K562 (cell line): ENCODE measurements at regions not wholly inside any gene's neighbourhood (a gene's known extent, or its start where the extent isn't known, plus 50 kb on each side); places are given as distances from the start of the nearest gene placed in this dataset.

Source experiments
- ATAC-seq: fragments of 200-7000 bp; cut with Tn5 transposase; 3 replicates; pipeline ENCODE4 v1.9.1; 2020; ENCODE audit warnings: moderate library complexity
- BruUV-seq: library from RNA; stranded (reverse); fragments of 400-500 nt; replicated peaks from 2 replicates; lab custom pipeline; 2021; lab: Mats Ljungman, UMichigan
- CTCF ChIA-PET: fragments of 300-600 bp; formaldehyde crosslinking; extraction: SDS; loops from one replicate; lab custom pipeline; 2021; ENCODE audit warnings: low intra/inter-chr PET ratio; lab: Yijun Ruan, JAX
- POLR2A ChIA-PET: fragments of 300-600, 350-650 bp; sonication (Branson Sonifier 250); formaldehyde crosslinking; extraction: SDS; loops from one replicate; lab custom pipeline; 2021; ENCODE audit warnings: antibody characterized with exemption, inconsistent platforms; lab: Yijun Ruan, JAX
- DNase-seq, 4 experiments: peaks; one replicate each; pipeline versions ENCODE4 v3.0.0 to v3.0.0-alpha.2; 2011 to 2018; ENCODE audit warnings: low spot score in 3 of 4, mixed read lengths in 3 of 4; ENCODE audit errors: extremely low read depth in 1 of 4
- FAIRE-seq: peaks from 2 replicates; lab custom pipeline; 2011; peaks lifted over from hg19 to GRCh38; lab: Jason Lieb, UNC
- H2AFZ ChIP-seq: 2 replicates; pipeline ENCODE4 v1.6.0; 2011; ENCODE audit warnings: low read depth, low read length, control low read depth, inconsistent platforms
- H3K27ac ChIP-seq: fragments of 200-600 bp; 3 replicates; pipeline ENCODE4 v1.8.0; 2011; ENCODE audit warnings: low read depth, mild to moderate bottlenecking, control low read depth, inconsistent platforms, low read length, moderate library complexity, mixed read lengths; ENCODE audit errors: extremely low read depth
- H3K27me3 ChIP-seq, 2 experiments: fragments of 300-600 bp in 1 of 2; 2 replicates in 1 of 2; 3 replicates in 1 of 2; pipeline versions ENCODE4 v1.6.0 to v1.8.0; 2011; ENCODE audit warnings: inconsistent platforms in 2 of 2, low read length in 2 of 2, mild to moderate bottlenecking in 1 of 2, mixed read lengths in 1 of 2, moderate library complexity in 1 of 2; ENCODE audit not compliant: control insufficient read depth in 2 of 2, insufficient read depth in 2 of 2
- H3K36me3 ChIP-seq: fragments of 300-600 bp; 3 replicates; pipeline ENCODE4 v1.8.0; 2011; ENCODE audit warnings: mild to moderate bottlenecking, low read length, inconsistent platforms; ENCODE audit not compliant: control insufficient read depth, insufficient read depth
- H3K4me1 ChIP-seq, 2 experiments: fragments of 200-600 bp in 1 of 2; replicated peaks in 1 of 2; 2 replicates in 1 of 2; 3 replicates in 1 of 2; pipeline versions ENCODE4 v1.5.1 to v1.8.0; 2011; ENCODE audit warnings: inconsistent platforms in 2 of 2, low read length in 2 of 2, mild to moderate bottlenecking in 1 of 2, mixed read lengths in 1 of 2, moderate library complexity in 1 of 2; ENCODE audit not compliant: control insufficient read depth in 2 of 2, insufficient read depth in 2 of 2
- H3K4me2 ChIP-seq: 2 replicates; pipeline ENCODE4 v1.6.1; 2011; ENCODE audit warnings: low read length, control low read depth, inconsistent platforms, mixed read lengths; ENCODE audit not compliant: insufficient read depth
- H3K4me3 ChIP-seq: fragments of 200-600 bp; sonication (generic), shearing (Covaris generic); 2 replicates; pipeline ENCODE4 v1.5.1; 2016; ENCODE audit warnings: control low read depth, inconsistent platforms
- H3K79me2 ChIP-seq: fragments of 200-600 bp; 3 replicates; pipeline ENCODE4 v1.8.0; 2011; ENCODE audit warnings: low read length, inconsistent platforms; ENCODE audit not compliant: control insufficient read depth, insufficient read depth
- H3K9ac ChIP-seq, 2 experiments: 2 replicates each; pipeline versions ENCODE4 v1.6.0 to v1.6.1; 2011; ENCODE audit warnings: low read depth in 2 of 2, low read length in 2 of 2, control low read depth in 1 of 2, inconsistent platforms in 1 of 2, mild to moderate bottlenecking in 1 of 2, mixed read lengths in 1 of 2; ENCODE audit not compliant: insufficient read depth in 1 of 2
- H3K9me1 ChIP-seq: one replicate; pipeline ENCODE4 v1.6.0; 2011; ENCODE audit warnings: inconsistent platforms, mild to moderate bottlenecking, low read length, moderate library complexity; ENCODE audit not compliant: control insufficient read depth, insufficient read depth
- H3K9me3 ChIP-seq: replicated peaks from 2 replicates; pipeline ENCODE4 v1.5.1; 2011; ENCODE audit warnings: low read depth, low read length, inconsistent platforms; ENCODE audit not compliant: control insufficient read depth, insufficient read depth
- H4K20me1 ChIP-seq: replicated peaks from 2 replicates; pipeline ENCODE4 v1.6.1; 2011; ENCODE audit warnings: low read length, inconsistent platforms, mixed read lengths; ENCODE audit not compliant: control insufficient read depth, insufficient read depth
- ARNT ChIP-seq, 2 experiments: fragments of 450-650 bp; IDR thresholded peaks; 2 replicates each; pipeline ENCODE4 v1.6.1; 2016; ENCODE audit warnings: mild to moderate bottlenecking in 1 of 2
- BCL6 ChIP-seq: fragments of 250-450 bp; sonication (Bioruptor Pico); IDR thresholded peaks from 2 replicates; pipeline ENCODE4 v1.4.0; 2020
- CREB3L1 ChIP-seq: fragments of 450-650 bp; IDR thresholded peaks from 2 replicates; pipeline ENCODE4 v1.6.1; 2014; ENCODE audit warnings: low read depth, mild to moderate bottlenecking, moderate library complexity, borderline replicate concordance
- MAZ ChIP-seq, 2 experiments: fragments of 450-650 bp in 1 of 2; sonication (generic) in 1 of 2; formaldehyde crosslinking; IDR thresholded peaks in 1 of 2; conservative IDR thresholded peaks in 1 of 2; 2 replicates each; pipeline versions ENCODE4 v1.4.0 to v1.5.0; 2020; ENCODE audit warnings: mild to moderate bottlenecking in 1 of 2, missing genetic modification reagents in 1 of 2
- PHF8 ChIP-seq: fragments of 200-600 bp; sonication (generic); IDR thresholded peaks from 2 replicates; pipeline ENCODE4 v1.6.1; 2012; ENCODE audit warnings: mixed run types, mild to moderate bottlenecking, inconsistent platforms, low read length, moderate library complexity, borderline replicate concordance
- TFAP4 ChIP-seq: sonication (generic); formaldehyde crosslinking; IDR thresholded peaks from 2 replicates; pipeline ENCODE4 v1.8.0; 2022; ENCODE audit warnings: missing genetic modification reagents, mild to moderate bottlenecking, moderate library complexity, borderline replicate concordance
- ZNF695 ChIP-seq: fragments of 450-650 bp; formaldehyde crosslinking; IDR thresholded peaks from 2 replicates; pipeline ENCODE4 v1.4.0; 2020; ENCODE audit warnings: mild to moderate bottlenecking, moderate library complexity
- ZNF75A ChIP-seq: fragments of 450-650 bp; formaldehyde crosslinking; IDR thresholded peaks from 2 replicates; pipeline ENCODE4 v1.4.0; 2020; ENCODE audit warnings: mild to moderate bottlenecking
- WGBS: fragments of 100-300 bp; shearing (Covaris generic); methylation state at CpG from one replicate; pipeline ENCODE4 v1.1.6; 2016; ENCODE audit warnings: low coverage, mixed read lengths; ENCODE audit not compliant: insufficient coverage; ENCODE audit errors: missing lambda C conversion rate; 5-methylcytosine and 5-hydroxymethylcytosine counted together
- in situ Hi-C: fragments of 300-500 bp; cut with MboI; formaldehyde crosslinking; loops from 4 replicates; pipeline ENCODE4 v1.15.0; 2018; ENCODE audit warnings: inconsistent platforms, mixed read lengths
- intact Hi-C: fragments of 100-400 bp; cut with micrococcal nuclease; formaldehyde crosslinking; loops from 2 replicates; pipeline ENCODE4 v1.14.2; 2022
- TF ChIP-seq, protein P1 (sequence below), 2 experiments: fragments of 450-650 bp; IDR thresholded peaks; 2 replicates each; pipeline ENCODE4 v1.6.1; 2016
- TF ChIP-seq, protein P2 (sequence below): fragments of 150-350 bp; IDR thresholded peaks from 2 replicates; pipeline ENCODE4 v1.6.1; 2014; ENCODE audit warnings: low read depth, mild to moderate bottlenecking, low read length, borderline replicate concordance
- TF ChIP-seq, protein P3 (sequence below): sonication (generic); formaldehyde crosslinking; IDR thresholded peaks from 2 replicates; pipeline ENCODE4 v1.8.0; 2022; ENCODE audit warnings: mild to moderate bottlenecking, missing genetic modification reagents

DNA sequence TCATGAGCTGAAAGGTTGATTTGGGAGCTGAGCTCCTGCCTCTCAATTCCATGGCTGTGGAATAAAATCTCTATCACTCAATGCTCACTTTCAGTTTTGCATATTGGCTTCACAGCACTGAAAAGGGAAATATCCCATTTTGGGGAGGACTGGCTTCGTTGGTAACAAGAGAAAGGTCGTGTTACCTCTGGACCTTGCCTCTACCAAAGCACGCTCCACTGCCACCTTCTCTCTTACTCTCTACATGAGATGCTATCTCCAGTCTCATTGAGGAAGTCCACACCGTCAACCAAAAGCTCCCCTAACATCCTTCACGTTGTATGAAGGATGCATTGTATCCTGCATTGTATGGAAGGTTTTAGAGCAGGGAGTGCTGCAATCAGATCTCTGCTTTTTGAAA is 195.0 kb upstream of the LDB2 start:
- H3K4me2 ChIP-seq = no peak overlapping the region

More for the DNA sequence above, 195.0 kb upstream of the LDB2 start:
- ChIA-PET CTCF (no interaction called here), POLR2A (no interaction called here)
- BruUV-seq = no TSS peak
- H3K79me2 ChIP-seq = no peaks in the 10 kb centered on the region
- TF ChIP-seq, protein P1, sequence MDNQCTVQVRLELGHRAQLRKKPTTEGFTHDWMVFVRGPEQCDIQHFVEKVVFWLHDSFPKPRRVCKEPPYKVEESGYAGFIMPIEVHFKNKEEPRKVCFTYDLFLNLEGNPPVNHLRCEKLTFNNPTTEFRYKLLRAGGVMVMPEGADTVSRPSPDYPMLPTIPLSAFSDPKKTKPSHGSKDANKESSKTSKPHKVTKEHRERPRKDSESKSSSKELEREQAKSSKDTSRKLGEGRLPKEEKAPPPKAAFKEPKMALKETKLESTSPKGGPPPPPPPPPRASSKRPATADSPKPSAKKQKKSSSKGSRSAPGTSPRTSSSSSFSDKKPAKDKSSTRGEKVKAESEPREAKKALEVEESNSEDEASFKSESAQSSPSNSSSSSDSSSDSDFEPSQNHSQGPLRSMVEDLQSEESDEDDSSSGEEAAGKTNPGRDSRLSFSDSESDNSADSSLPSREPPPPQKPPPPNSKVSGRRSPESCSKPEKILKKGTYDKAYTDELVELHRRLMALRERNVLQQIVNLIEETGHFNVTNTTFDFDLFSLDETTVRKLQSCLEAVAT (IDR thresholded peaks at IDR 0.05) = no peak
- TF ChIP-seq ZNF75A (CRISPR knock-in tag) = no peak
- no peak for TF ChIP-seq BCL6 (CRISPR knock-in tag)
- TF ChIP-seq ARNT (IDR thresholded peaks at IDR 0.05) = no peak
- TF ChIP-seq, protein P2, sequence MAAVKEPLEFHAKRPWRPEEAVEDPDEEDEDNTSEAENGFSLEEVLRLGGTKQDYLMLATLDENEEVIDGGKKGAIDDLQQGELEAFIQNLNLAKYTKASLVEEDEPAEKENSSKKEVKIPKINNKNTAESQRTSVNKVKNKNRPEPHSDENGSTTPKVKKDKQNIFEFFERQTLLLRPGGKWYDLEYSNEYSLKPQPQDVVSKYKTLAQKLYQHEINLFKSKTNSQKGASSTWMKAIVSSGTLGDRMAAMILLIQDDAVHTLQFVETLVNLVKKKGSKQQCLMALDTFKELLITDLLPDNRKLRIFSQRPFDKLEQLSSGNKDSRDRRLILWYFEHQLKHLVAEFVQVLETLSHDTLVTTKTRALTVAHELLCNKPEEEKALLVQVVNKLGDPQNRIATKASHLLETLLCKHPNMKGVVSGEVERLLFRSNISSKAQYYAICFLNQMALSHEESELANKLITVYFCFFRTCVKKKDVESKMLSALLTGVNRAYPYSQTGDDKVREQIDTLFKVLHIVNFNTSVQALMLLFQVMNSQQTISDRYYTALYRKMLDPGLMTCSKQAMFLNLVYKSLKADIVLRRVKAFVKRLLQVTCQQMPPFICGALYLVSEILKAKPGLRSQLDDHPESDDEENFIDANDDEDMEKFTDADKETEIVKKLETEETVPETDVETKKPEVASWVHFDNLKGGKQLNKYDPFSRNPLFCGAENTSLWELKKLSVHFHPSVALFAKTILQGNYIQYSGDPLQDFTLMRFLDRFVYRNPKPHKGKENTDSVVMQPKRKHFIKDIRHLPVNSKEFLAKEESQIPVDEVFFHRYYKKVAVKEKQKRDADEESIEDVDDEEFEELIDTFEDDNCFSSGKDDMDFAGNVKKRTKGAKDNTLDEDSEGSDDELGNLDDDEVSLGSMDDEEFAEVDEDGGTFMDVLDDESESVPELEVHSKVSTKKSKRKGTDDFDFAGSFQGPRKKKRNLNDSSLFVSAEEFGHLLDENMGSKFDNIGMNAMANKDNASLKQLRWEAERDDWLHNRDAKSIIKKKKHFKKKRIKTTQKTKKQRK = no peak
- no peak for TF ChIP-seq ZNF695
- TF ChIP-seq TFAP4 (CRISPR knock-in tag) = no peak
- no peak for TF ChIP-seq CREB3L1
- TF ChIP-seq MAZ (CRISPR knock-in tag; conservative IDR thresholded peaks at IDR 0.05 in 1 of 2, IDR thresholded peaks at IDR 0.05 in 1 of 2) = no peak
- TF ChIP-seq PHF8 = no peak
- TF ChIP-seq, protein P3, sequence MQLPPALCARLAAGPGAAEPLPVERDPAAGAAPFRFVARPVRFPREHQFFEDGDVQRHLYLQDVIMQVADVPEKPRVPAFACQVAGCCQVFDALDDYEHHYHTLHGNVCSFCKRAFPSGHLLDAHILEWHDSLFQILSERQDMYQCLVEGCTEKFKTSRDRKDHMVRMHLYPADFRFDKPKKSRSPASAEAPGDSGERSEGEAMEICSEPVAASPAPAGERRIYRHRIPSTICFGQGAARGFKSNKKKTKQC (CRISPR knock-in tag) = no peak
- H3K4me3 ChIP-seq = no peak overlapping the region
- WGBS = 0% methylated on average over 5 of the region's 5 CpGs
- intact Hi-C loops (loop anchor here (10.0 kb wide), 1 partner anchor 231 kb away; no protein-coding TSS in a partner anchor), in situ Hi-C loops (no loop called here)
- no peak for ATAC-seq
- H4K20me1 ChIP-seq = no peaks in the 10 kb centered on the region
- no peaks in the 10 kb centered on the region for H3K9me3 ChIP-seq
- no peak overlapping the region for H3K9ac ChIP-seq
- FAIRE-seq = no peak
- no peaks in the 10 kb centered on the region for H3K4me1 ChIP-seq
- no peak overlapping the region for H3K27ac ChIP-seq
- H3K36me3 ChIP-seq = no peaks in the 10 kb centered on the region
- DNase-seq = no peak
- no peaks in the 10 kb centered on the region for H3K27me3 ChIP-seq
- H3K9me1 ChIP-seq = no peaks in the 10 kb centered on the region
- no peak overlapping the region for H2AFZ ChIP-seq
